ENCODE measurements at regions not wholly inside any gene's neighbourhood (a gene's known extent, or its start where the extent isn't known, plus 50 kb on each side); places are given as distances from the start of the nearest gene placed in this dataset.

DNA sequence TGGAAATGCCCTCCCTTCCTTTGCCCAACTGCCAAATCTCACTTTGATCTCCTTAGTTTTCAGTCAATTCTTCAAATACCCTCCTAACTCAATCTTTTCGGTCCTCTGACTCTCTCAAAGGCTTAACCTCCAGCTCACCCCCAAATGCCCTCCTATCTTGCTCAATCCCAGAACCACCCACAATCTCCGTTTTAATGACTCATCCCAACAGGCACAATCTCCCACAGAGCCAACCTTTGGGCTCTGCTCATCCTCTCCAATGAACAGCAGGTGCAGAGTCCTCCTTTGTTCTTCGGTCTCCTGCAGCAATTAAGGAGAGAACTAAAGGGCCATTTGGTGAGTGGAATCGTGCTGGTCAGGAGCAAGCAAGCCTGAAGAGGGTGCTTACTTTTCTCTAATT lies 366.1 kb upstream of the CRIM1 start:
- intact Hi-C loops (cut with DNase I), result no loop called here
- no peaks in the 10 kb centered on the region for H3K4me1 ChIP-seq
- H3K36me3 ChIP-seq, result no peaks in the 10 kb centered on the region
- no peak overlapping the region for H3K27ac ChIP-seq
- ATAC-seq (no peak), DNase-seq (no peak)
- 70 to 82% (median 79%) methylated on average over 4 of the region's 4 CpGs for WGBS, 4 donors
- no peaks in the 10 kb centered on the region for H3K27me3 ChIP-seq
- TF ChIP-seq, protein P1, sequence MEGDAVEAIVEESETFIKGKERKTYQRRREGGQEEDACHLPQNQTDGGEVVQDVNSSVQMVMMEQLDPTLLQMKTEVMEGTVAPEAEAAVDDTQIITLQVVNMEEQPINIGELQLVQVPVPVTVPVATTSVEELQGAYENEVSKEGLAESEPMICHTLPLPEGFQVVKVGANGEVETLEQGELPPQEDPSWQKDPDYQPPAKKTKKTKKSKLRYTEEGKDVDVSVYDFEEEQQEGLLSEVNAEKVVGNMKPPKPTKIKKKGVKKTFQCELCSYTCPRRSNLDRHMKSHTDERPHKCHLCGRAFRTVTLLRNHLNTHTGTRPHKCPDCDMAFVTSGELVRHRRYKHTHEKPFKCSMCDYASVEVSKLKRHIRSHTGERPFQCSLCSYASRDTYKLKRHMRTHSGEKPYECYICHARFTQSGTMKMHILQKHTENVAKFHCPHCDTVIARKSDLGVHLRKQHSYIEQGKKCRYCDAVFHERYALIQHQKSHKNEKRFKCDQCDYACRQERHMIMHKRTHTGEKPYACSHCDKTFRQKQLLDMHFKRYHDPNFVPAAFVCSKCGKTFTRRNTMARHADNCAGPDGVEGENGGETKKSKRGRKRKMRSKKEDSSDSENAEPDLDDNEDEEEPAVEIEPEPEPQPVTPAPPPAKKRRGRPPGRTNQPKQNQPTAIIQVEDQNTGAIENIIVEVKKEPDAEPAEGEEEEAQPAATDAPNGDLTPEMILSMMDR (IDR thresholded peaks at IDR 0.05), result no peak
- TF ChIP-seq POLR2A (IDR thresholded peaks at IDR 0.05), result no peak
- no peak overlapping the region for H3K4me3 ChIP-seq
- H3K9me3 ChIP-seq, result peaks cover 0 to 12% (median 2%) of the 10 kb centered on the region in 12 donors

DNA sequence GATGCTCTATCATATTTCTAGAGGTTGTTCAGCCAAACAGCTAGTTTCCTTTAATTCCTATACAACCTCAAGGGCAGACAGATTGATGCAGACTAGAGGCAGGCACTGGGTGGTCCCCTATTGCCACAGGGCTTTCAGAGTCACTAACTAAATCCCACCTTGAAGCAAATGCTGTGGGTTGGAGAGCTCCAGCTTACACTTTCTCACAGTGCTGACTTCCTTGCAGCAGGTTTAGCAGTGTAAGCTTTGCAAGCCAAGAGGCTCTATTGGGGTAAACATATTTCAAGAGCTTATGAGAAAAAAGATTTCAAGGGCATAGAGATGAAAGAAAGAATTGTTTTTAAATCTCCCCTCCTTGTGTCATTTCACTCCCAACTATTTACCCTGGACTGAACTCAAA lies 366.5 kb upstream of the CRIM1 start:
- DNase-seq (no peak), ATAC-seq (no peak)
- intact Hi-C loops (cut with DNase I), result no loop called here
- Histone ChIP-seq H3K27ac (no peak overlapping the region), H3K4me3 (no peak overlapping the region), H3K9me3 (peaks cover 0 to 9% (median under 1%) of the 10 kb centered on the region in 12 donors), H3K36me3 (no peaks in the 10 kb centered on the region), H3K27me3 (no peaks in the 10 kb centered on the region), H3K4me1 (no peaks in the 10 kb centered on the region)
- TF ChIP-seq, protein P1 (IDR thresholded peaks at IDR 0.05), result no peak
- TF ChIP-seq POLR2A (IDR thresholded peaks at IDR 0.05), result no peak

GRCh38 chr2:35986871-35987270 lies 368.7 kb upstream of the CRIM1 start:
- Histone ChIP-seq H3K4me3 (no peak overlapping the region), H3K27me3 (no peaks in the 10 kb centered on the region), H3K9me3 (no peaks in the 10 kb centered on the region), H3K4me1 (no peaks in the 10 kb centered on the region), H3K27ac (no peak overlapping the region), H3K36me3 (no peaks in the 10 kb centered on the region)
- DNase-seq (no peak), ATAC-seq (no peak)
- TF ChIP-seq, protein P1 (IDR thresholded peaks at IDR 0.05), result no peak
- TF ChIP-seq POLR2A (IDR thresholded peaks at IDR 0.05), result no peak
- intact Hi-C loops (cut with DNase I), result no loop called here
- WGBS, 4 donors, result 76 to 94% (median 80%) methylated on average over 2 of the region's 2 CpGs

- peak overlapping the region in 1 of 12 donors; percentile 6 for H3K4me3 ChIP-seq
- ATAC-seq, result no peak
- WGBS, 4 donors, result 68 to 78% (median 72%) methylated on average over 1 of the region's 1 CpG
- peak overlapping the region in 1 of 12 donors; percentile 11 for H3K27ac ChIP-seq
- TF ChIP-seq, protein P1 (IDR thresholded peaks at IDR 0.05), result no peak
- TF ChIP-seq POLR2A (IDR thresholded peaks at IDR 0.05), result no peak
- H3K27me3 ChIP-seq, result no peaks in the 10 kb centered on the region
- no peaks in the 10 kb centered on the region for H3K9me3 ChIP-seq
- H3K36me3 ChIP-seq, result no peaks in the 10 kb centered on the region
- no peak for DNase-seq
- peaks cover 0 to 3% (median 0%) of the 10 kb centered on the region in 12 donors for H3K4me1 ChIP-seq
- intact Hi-C loops (cut with DNase I), result loop anchor here in 2 of 10 donors (10.0 kb wide), 2 partner anchors 347 to 687 kb away; no protein-coding TSS in a partner anchor
These were observed 377.4 kb upstream of the CRIM1 start for GRCh38 chr2:35978218-35978617.
